Stomach (tissue), 8 donors: ENCODE measurements at regions not wholly inside any gene's neighbourhood (a gene's known extent, or its start where the extent isn't known, plus 50 kb on each side); places are given as distances from the start of the nearest gene placed in this dataset.

Experiments used
- DNase-seq, 2 donors: peaks; one replicate each; pipeline versions ENCODE4 v3.0.0 to v3.0.0-alpha.2; 2013 to 2019
- H3K27ac ChIP-seq, 5 donors: fragments of 200-600 bp in 4 of 5; sonication (generic) in 4 of 5; one replicate each; pipeline ENCODE4 v1.5.1; 2013 to 2019; ENCODE audit warnings: mild to moderate bottlenecking in 1 of 5, moderate library complexity in 1 of 5
- H3K27me3 ChIP-seq, 3 donors: fragments of 200-600 bp; sonication (generic); one replicate each; pipeline ENCODE4 v1.5.1; 2017 to 2019; ENCODE audit warnings: mixed run types in 1 of 3
- H3K36me3 ChIP-seq, 4 donors: fragments of 200-600 bp; sonication (generic); 1 replicate in 3 of 4; 2 replicates in 1 of 4; pipeline ENCODE4 v1.5.1; 2016 to 2019
- H3K4me1 ChIP-seq, 4 donors: fragments of 200-600 bp; sonication (generic); one replicate each; pipeline ENCODE4 v1.5.1; 2016 to 2019
- H3K4me3 ChIP-seq, 4 donors: fragments of 200-600 bp; sonication (generic) in 3 of 4; one replicate each; pipeline ENCODE4 v1.5.1; 2016 to 2019; ENCODE audit warnings: mild to moderate bottlenecking in 1 of 4
- H3K9me3 ChIP-seq, 4 donors: fragments of 200-600 bp; sonication (generic); one replicate each; pipeline ENCODE4 v1.5.1; 2016 to 2019
- EP300 ChIP-seq: sonication (generic); formaldehyde crosslinking; IDR thresholded peaks from one replicate; pipeline ENCODE4 v1.6.1; 2017; ENCODE audit warnings: antibody characterized with exemption
- POLR2A ChIP-seq, 4 donors: fragments of 450-650 bp; IDR thresholded peaks; one replicate each; pipeline ENCODE4 v1.6.1; 2016; ENCODE audit warnings: antibody characterized with exemption in 4 of 4, control low read depth in 2 of 4, mild to moderate bottlenecking in 1 of 4, moderate library complexity in 1 of 4
- POLR2AphosphoS5 ChIP-seq, 3 donors: sonication (generic); formaldehyde crosslinking; IDR thresholded peaks; one replicate each; pipeline ENCODE4 v1.6.1; 2016; ENCODE audit warnings: antibody characterized with exemption in 3 of 3
- WGBS, 5 donors: extraction: QIAGEN DNeasy Blood & Tissue Kit in 3 of 5; methylation state at CpG; one replicate each; pipeline versions ENCODE4 v1.1.5 to v1.1.7; 2013 to 2018; 5-methylcytosine and 5-hydroxymethylcytosine counted together
- intact Hi-C: fragments of 100-400 bp; cut with DNase I; formaldehyde crosslinking; loops from one replicate; pipeline ENCODE4 v1.15.1; 2023; ENCODE audit warnings: low total_unique reads
- TF ChIP-seq, protein P1 (sequence below), 7 experiments: fragments of 450-650 bp in 4 of 7; fragments of 200-600 bp in 3 of 7; sonication (generic) in 3 of 7; IDR thresholded peaks; one replicate each; pipeline ENCODE4 v1.5.1; 2016 to 2019; ENCODE audit warnings: antibody characterized with exemption in 7 of 7, control low read depth in 2 of 7, mild to moderate bottlenecking in 1 of 7
- donor health status: healthy with polysubstance abuse.
- donor health status: Bipolar disorder and iron deficiency.
- donor health status: healthy.

DNA sequence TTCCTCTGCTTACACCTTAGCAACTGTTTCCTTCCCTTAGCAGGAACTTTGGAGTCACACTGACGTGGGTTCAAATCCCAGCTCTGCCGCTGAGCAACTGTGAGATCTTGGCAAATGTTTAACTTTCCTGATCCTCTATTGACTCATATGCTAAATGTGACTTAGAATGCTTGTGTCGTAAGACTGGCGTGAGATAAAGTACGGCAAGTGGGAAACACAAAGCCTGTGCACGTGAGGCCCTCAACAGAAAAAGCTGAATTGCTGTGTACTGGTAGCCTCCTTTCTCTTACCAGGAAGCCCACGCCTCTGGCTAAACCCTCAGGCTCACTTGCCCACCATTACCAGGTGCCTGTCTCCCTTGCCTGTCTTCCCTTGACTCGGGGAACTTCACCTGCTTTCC is 135.4 kb upstream of the TNR start:
- TF ChIP-seq EP300 (no peak), POLR2A (IDR thresholded peaks at IDR 0.05) (no peak), POLR2AphosphoS5 (IDR thresholded peaks at IDR 0.05) (no peak)
- TF ChIP-seq, protein P1, sequence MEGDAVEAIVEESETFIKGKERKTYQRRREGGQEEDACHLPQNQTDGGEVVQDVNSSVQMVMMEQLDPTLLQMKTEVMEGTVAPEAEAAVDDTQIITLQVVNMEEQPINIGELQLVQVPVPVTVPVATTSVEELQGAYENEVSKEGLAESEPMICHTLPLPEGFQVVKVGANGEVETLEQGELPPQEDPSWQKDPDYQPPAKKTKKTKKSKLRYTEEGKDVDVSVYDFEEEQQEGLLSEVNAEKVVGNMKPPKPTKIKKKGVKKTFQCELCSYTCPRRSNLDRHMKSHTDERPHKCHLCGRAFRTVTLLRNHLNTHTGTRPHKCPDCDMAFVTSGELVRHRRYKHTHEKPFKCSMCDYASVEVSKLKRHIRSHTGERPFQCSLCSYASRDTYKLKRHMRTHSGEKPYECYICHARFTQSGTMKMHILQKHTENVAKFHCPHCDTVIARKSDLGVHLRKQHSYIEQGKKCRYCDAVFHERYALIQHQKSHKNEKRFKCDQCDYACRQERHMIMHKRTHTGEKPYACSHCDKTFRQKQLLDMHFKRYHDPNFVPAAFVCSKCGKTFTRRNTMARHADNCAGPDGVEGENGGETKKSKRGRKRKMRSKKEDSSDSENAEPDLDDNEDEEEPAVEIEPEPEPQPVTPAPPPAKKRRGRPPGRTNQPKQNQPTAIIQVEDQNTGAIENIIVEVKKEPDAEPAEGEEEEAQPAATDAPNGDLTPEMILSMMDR (IDR thresholded peaks at IDR 0.05) = no peak
- Histone ChIP-seq H3K4me1 (no peaks in the 10 kb centered on the region), H3K4me3 (no peak overlapping the region), H3K9me3 (no peaks in the 10 kb centered on the region), H3K27ac (no peak overlapping the region), H3K36me3 (no peaks in the 10 kb centered on the region), H3K27me3 (no peaks in the 10 kb centered on the region)
- no peak for DNase-seq
- intact Hi-C loops = no loop called here
- WGBS, 5 donors = 57 to 71% (median 61%) methylated on average over 8 of the region's 8 CpGs

- TF ChIP-seq, protein P1 (IDR thresholded peaks at IDR 0.05) = no peak
- TF ChIP-seq POLR2A (IDR thresholded peaks at IDR 0.05) (no peak), POLR2AphosphoS5 (IDR thresholded peaks at IDR 0.05) (no peak), EP300 (no peak)
- DNase-seq = peak in 1 of 2 donors; percentile 9
- H3K27ac ChIP-seq = no peak overlapping the region
- no peaks in the 10 kb centered on the region for H3K4me1 ChIP-seq
- no peak overlapping the region for H3K4me3 ChIP-seq
- H3K36me3 ChIP-seq = no peaks in the 10 kb centered on the region
- WGBS, 5 donors = 82 to 87% (median 86%) methylated on average over 20 of the region's 20 CpGs
- intact Hi-C loops = no loop called here
- H3K9me3 ChIP-seq = no peaks in the 10 kb centered on the region
- H3K27me3 ChIP-seq = no peaks in the 10 kb centered on the region
These were observed 134.7 kb upstream of the TNR start for GRCh38 chr1:175877939-175878737.

DNA sequence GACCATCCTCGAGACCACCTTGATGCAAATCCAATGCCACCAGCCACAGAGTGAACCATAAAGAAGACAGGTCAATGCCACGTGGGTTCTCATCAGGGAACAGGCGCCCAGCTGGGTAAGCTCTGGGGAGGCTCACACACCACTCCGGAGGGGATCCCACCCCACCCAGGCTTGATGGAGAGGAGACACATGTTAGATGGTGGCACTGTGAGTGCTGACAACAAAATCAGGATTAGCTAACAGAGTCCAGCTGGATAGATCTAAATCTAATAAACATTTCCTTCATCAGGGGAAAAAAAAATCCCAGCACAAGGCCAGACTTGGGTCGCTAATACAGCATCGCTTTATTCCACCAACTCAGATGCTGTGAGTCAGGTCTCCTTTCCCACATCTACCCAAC is 132.2 kb upstream of the TNR start:
- TF ChIP-seq POLR2AphosphoS5 (IDR thresholded peaks at IDR 0.05) (no peak), POLR2A (IDR thresholded peaks at IDR 0.05) (no peak), EP300 (no peak)
- TF ChIP-seq, protein P1 (IDR thresholded peaks at IDR 0.05) = no peak
- Histone ChIP-seq H3K9me3 (no peaks in the 10 kb centered on the region), H3K4me1 (no peaks in the 10 kb centered on the region), H3K27ac (no peak overlapping the region), H3K4me3 (no peak overlapping the region), H3K36me3 (no peaks in the 10 kb centered on the region), H3K27me3 (no peaks in the 10 kb centered on the region)
- WGBS, 5 donors = 82 to 89% (median 86%) methylated on average over 6 of the region's 6 CpGs
- no peak for DNase-seq
- intact Hi-C loops = no loop called here

DNA sequence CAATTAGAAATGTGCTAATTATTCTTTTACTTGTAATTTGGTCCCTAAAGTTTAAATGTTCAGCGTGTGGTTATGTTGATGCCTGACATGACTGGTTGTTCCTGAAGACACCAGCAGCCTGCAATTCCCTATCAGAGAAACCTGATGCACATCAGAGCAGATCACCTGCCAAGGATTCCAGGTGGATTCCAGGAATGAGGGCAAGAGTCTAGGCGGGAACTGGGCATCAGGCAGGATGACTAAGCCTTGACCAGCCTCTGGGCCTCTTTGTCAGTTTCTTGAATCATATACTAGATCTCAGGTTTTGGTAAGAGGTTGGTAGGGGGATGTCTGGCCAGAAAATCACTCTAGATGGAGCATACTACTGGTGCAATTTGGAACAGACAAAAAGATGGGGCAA is 130.7 kb upstream of the TNR start:
- no peak for DNase-seq
- no peaks in the 10 kb centered on the region for H3K4me1 ChIP-seq
- no peak overlapping the region for H3K27ac ChIP-seq
- WGBS, 5 donors = 79 to 89% (median 83%) methylated on average over 2 of the region's 2 CpGs
- H3K27me3 ChIP-seq = no peaks in the 10 kb centered on the region
- no peaks in the 10 kb centered on the region for H3K9me3 ChIP-seq
- intact Hi-C loops = no loop called here
- H3K4me3 ChIP-seq = no peak overlapping the region
- TF ChIP-seq EP300 = no peak
- TF ChIP-seq POLR2AphosphoS5 (IDR thresholded peaks at IDR 0.05) = no peak
- no peak for TF ChIP-seq POLR2A (IDR thresholded peaks at IDR 0.05)
- TF ChIP-seq, protein P1 (IDR thresholded peaks at IDR 0.05) = no peak
- no peaks in the 10 kb centered on the region for H3K36me3 ChIP-seq
